Endothelial cell of umbilical vein (primary cell): ENCODE measurements at regions not wholly inside any gene's neighbourhood (a gene's known extent, or its start where the extent isn't known, plus 50 kb on each side); places are given as distances from the start of the nearest gene placed in this dataset.

ENCODE experiments used
- BruUV-seq: library from RNA; stranded (reverse); fragments of 400-500 nt; replicated peaks from 2 replicates; lab custom pipeline; 2021; lab: Mats Ljungman, UMichigan
- CTCF ChIA-PET: fragments of 300-600, 350-600 bp; sonication (Branson Sonifier 250); formaldehyde crosslinking; loops from one replicate; lab custom pipeline; 2021; ENCODE audit warnings: antibody characterized with exemption, inconsistent platforms; lab: Charles Lee
- POLR2A ChIA-PET: fragments of 300-600, 350-600 bp; sonication (Branson Sonifier 250); formaldehyde crosslinking; loops from one replicate; lab custom pipeline; 2021; ENCODE audit warnings: antibody characterized with exemption, inconsistent platforms; lab: Charles Lee
- DNase-seq: peaks from one replicate; pipeline ENCODE4 v3.0.0-alpha.2; 2011; ENCODE audit warnings: low read depth, low spot score
- FAIRE-seq: peaks from 2 replicates; lab custom pipeline; 2011; peaks lifted over from hg19 to GRCh38; lab: Jason Lieb, UNC
- H2AFZ ChIP-seq: 2 replicates; pipeline ENCODE4 v1.6.0; 2012; ENCODE audit warnings: low read depth, low read length, control low read depth, inconsistent platforms
- H3K27ac ChIP-seq: 2 replicates; pipeline ENCODE4 v1.5.1; 2011; ENCODE audit warnings: low read depth, mild to moderate bottlenecking, control low read depth, low read length, moderate library complexity; ENCODE audit not compliant: insufficient read depth
- H3K27me3 ChIP-seq, 2 experiments: 2 replicates each; pipeline versions ENCODE4 v1.6.0 to v1.6.1; 2011; ENCODE audit warnings: low read length in 2 of 2, mixed read lengths in 1 of 2; ENCODE audit not compliant: control insufficient read depth in 2 of 2, insufficient read depth in 2 of 2
- H3K36me3 ChIP-seq, 2 experiments: 2 replicates in 1 of 2; 3 replicates in 1 of 2; pipeline ENCODE4 v1.5.1; 2011; ENCODE audit warnings: low read length in 2 of 2, mild to moderate bottlenecking in 1 of 2, moderate library complexity in 1 of 2; ENCODE audit not compliant: control insufficient read depth in 2 of 2, insufficient read depth in 2 of 2; ENCODE audit errors: extremely low read depth in 1 of 2
- H3K4me1 ChIP-seq: 3 replicates; pipeline ENCODE4 v1.5.1; 2011; ENCODE audit warnings: mild to moderate bottlenecking, low read length; ENCODE audit not compliant: control insufficient read depth, insufficient read depth; ENCODE audit errors: extremely low read depth
- H3K4me2 ChIP-seq: 2 replicates; pipeline ENCODE4 v1.6.1; 2011; ENCODE audit warnings: low read length, control low read depth, mixed read lengths; ENCODE audit not compliant: insufficient read depth
- H3K4me3 ChIP-seq, 3 experiments: fragments of 200-600 bp in 1 of 3; sonication (generic), shearing (Covaris generic) in 1 of 3; replicated peaks in 1 of 3; 2 replicates each; pipeline ENCODE4 v1.5.1; 2011 to 2016; ENCODE audit warnings: control low read depth in 3 of 3, low read length in 3 of 3, mild to moderate bottlenecking in 2 of 3, inconsistent platforms in 1 of 3, low read depth in 1 of 3, moderate library complexity in 1 of 3; ENCODE audit not compliant: insufficient read depth in 1 of 3
- H3K79me2 ChIP-seq: 2 replicates; pipeline ENCODE4 v1.6.0; 2012; ENCODE audit warnings: low read length, inconsistent platforms; ENCODE audit not compliant: control insufficient read depth, insufficient read depth
- H3K9ac ChIP-seq: replicated peaks from 2 replicates; pipeline ENCODE3; 2011; ENCODE audit warnings: low read length, control low read depth; ENCODE audit not compliant: insufficient read depth; ENCODE audit errors: extremely low read depth
- H3K9me1 ChIP-seq: replicated peaks from 3 replicates; pipeline ENCODE4 v1.6.0; 2011; ENCODE audit warnings: mild to moderate bottlenecking, low read length; ENCODE audit not compliant: control insufficient read depth, insufficient read depth; ENCODE audit errors: extremely low read depth
- H3K9me3 ChIP-seq: replicated peaks from 2 replicates; pipeline ENCODE4 v1.5.1; 2012; ENCODE audit warnings: low read length, inconsistent platforms; ENCODE audit not compliant: control insufficient read depth, insufficient read depth
- H4K20me1 ChIP-seq: replicated peaks from 2 replicates; pipeline ENCODE3; 2011; ENCODE audit warnings: mild to moderate bottlenecking, low read length; ENCODE audit not compliant: control insufficient read depth, insufficient read depth; ENCODE audit errors: extremely low read depth
- CTCF ChIP-seq, 2 donors: IDR thresholded peaks; 1 replicate in 1 of 2; 2 replicates in 1 of 2; pipeline ENCODE4 v1.5.1; 2011; ENCODE audit warnings: low read length in 2 of 2, mild to moderate bottlenecking in 2 of 2, moderate library complexity in 2 of 2, control low read depth in 1 of 2, inconsistent platforms in 1 of 2, low read depth in 1 of 2; ENCODE audit not compliant: insufficient read depth in 1 of 2; ENCODE audit errors: extremely low read depth in 1 of 2
- EZH2 ChIP-seq: IDR thresholded peaks from 2 replicates; pipeline ENCODE4 v1.6.1; 2012; ENCODE audit warnings: borderline replicate concordance, low read depth, mild to moderate bottlenecking, moderate library complexity, low read length, inconsistent platforms; ENCODE audit not compliant: severe bottlenecking
- FOS ChIP-seq: IDR thresholded peaks from 2 replicates; pipeline ENCODE4 v1.6.1; 2011; ENCODE audit warnings: mild to moderate bottlenecking, low read length, moderate library complexity, borderline replicate concordance; ENCODE audit not compliant: insufficient read depth
- GATA2 ChIP-seq: IDR thresholded peaks from 2 replicates; pipeline ENCODE4 v1.7.0; 2011; ENCODE audit warnings: low read depth, mild to moderate bottlenecking, moderate library complexity, mixed read lengths, low read length; ENCODE audit not compliant: insufficient read length, insufficient read depth
- JUN ChIP-seq: IDR thresholded peaks from 2 replicates; pipeline ENCODE4 v1.6.1; 2011; ENCODE audit warnings: borderline replicate concordance, low read depth; ENCODE audit not compliant: insufficient read length, insufficient read depth
- MAX ChIP-seq: IDR thresholded peaks from 2 replicates; pipeline ENCODE4 v1.6.1; 2011; ENCODE audit not compliant: insufficient read depth, insufficient read length
- MYC ChIP-seq: IDR thresholded peaks from one replicate; pipeline ENCODE4 v1.6.1; 2011; ENCODE audit warnings: mild to moderate bottlenecking, low read depth, low read length
- POLR2A ChIP-seq: IDR thresholded peaks from 2 replicates; pipeline ENCODE4 v1.6.1; 2012; ENCODE audit warnings: low read depth, mild to moderate bottlenecking, control low read depth, low read length
- POLR2AphosphoS5 ChIP-seq: IDR thresholded peaks from 2 replicates; pipeline ENCODE4 v1.6.1; 2012; ENCODE audit warnings: low read depth, mild to moderate bottlenecking, control low read depth, low read length, moderate library complexity; ENCODE audit not compliant: insufficient read depth
- dilution Hi-C: fragments of 300-500 bp; cut with MboI; formaldehyde crosslinking; loops from one replicate; pipeline ENCODE4 v1.15.0; 2019; ENCODE audit warnings: low sequenced_read_pairs; ENCODE audit not compliant: extremely low pct_ligation_motif_present
- intact Hi-C: fragments of 100-400 bp; cut with micrococcal nuclease; formaldehyde crosslinking; loops from one replicate; pipeline ENCODE4 v1.10.0; 2022

- Histone ChIP-seq H2AFZ (no peak overlapping the region), H3K27ac (no peak overlapping the region), H3K9me3 (peaks cover 5% of the 10 kb centered on the region), H3K4me1 (no peaks in the 10 kb centered on the region), H3K79me2 (no peaks in the 10 kb centered on the region), H3K4me2 (no peak overlapping the region), H3K27me3 (no peaks in the 10 kb centered on the region), H3K36me3 (no peaks in the 10 kb centered on the region), H4K20me1 (no peaks in the 10 kb centered on the region), H3K9ac (no peak overlapping the region), H3K4me3 (no peak overlapping the region), H3K9me1 (no peaks in the 10 kb centered on the region)
- DNase-seq (no peak), FAIRE-seq (no peak)
- TF ChIP-seq POLR2AphosphoS5 (no peak), MAX (no peak), FOS (no peak), EZH2 (no peak), POLR2A (no peak), GATA2 (no peak), MYC (no peak), JUN (no peak), CTCF (IDR thresholded peaks at IDR 0.05; ENCODE audit: extremely low read depth in 1 of 2, insufficient read depth in 1 of 2, low read depth in 1 of 2, low read length in 2 of 2) (no peak)
- dilution Hi-C loops (no loop called here), intact Hi-C loops (no loop called here)
- ChIA-PET CTCF (no interaction called here), POLR2A (no interaction called here)
- BruUV-seq, result no TSS peak
Measured at GRCh38 chr6:50301307-50301706, 251.6 kb upstream of the DEFB112 start.
